Fibroblast of skin of left quadriceps (primary cell): ENCODE measurements at regions not wholly inside any gene's neighbourhood (a gene's known extent, or its start where the extent isn't known, plus 50 kb on each side); places are given as distances from the start of the nearest gene placed in this dataset.

Source experiments
- DNase-seq, 2 experiments: peaks; one replicate each; pipeline ENCODE4 v3.0.0-alpha.2; 2013; ENCODE audit warnings: low read depth in 2 of 2

GRCh38 chr14:95442016-95442632 is 74.3 kb downstream of the SYNE3 start:
- no peak for DNase-seq

GRCh38 chr14:95440951-95441350 is 75.5 kb downstream of the SYNE3 start:
- no peak for DNase-seq

- DNase-seq: no peak
These were observed 76.0 kb downstream of the SYNE3 start for GRCh38 chr14:95440496-95440895.

- DNase-seq: no peak
These were observed 76.6 kb downstream of the SYNE3 start for GRCh38 chr14:95439881-95440280.

GRCh38 chr14:95437715-95438114 is 78.7 kb downstream of the SYNE3 start:
- no peak for DNase-seq

GRCh38 chr14:95436354-95436753 is 80.1 kb downstream of the SYNE3 start:
- no peak for DNase-seq

GRCh38 chr14:95434121-95434520 is 82.3 kb downstream of the SYNE3 start:
- no peak for DNase-seq

- no peak for DNase-seq
These were observed 83.4 kb downstream of the SYNE3 start for GRCh38 chr14:95433094-95433478.

GRCh38 chr14:95432144-95433093 is 84.0 kb downstream of the SYNE3 start:
- no peak for DNase-seq

- no peak for DNase-seq
These were observed 85.0 kb downstream of the SYNE3 start for GRCh38 chr14:95431199-95432143.

- DNase-seq: no peak
These were observed 87.9 kb downstream of the SYNE3 start for GRCh38 chr14:95428557-95428956.

GRCh38 chr14:95426116-95426475 is 90.4 kb downstream of the SYNE3 start:
- no peak for DNase-seq

- no peak for DNase-seq
These were observed 90.9 kb downstream of the SYNE3 start for GRCh38 chr14:95425369-95426115.

GRCh38 chr14:95424529-95424928 is 91.9 kb downstream of the SYNE3 start:
- no peak for DNase-seq

GRCh38 chr14:95421741-95422140 is 94.7 kb downstream of the SYNE3 start:
- DNase-seq: no peak

GRCh38 chr14:95420060-95420459 is 96.4 kb downstream of the SYNE3 start:
- no peak for DNase-seq

GRCh38 chr14:95419569-95419968 is 96.9 kb downstream of the SYNE3 start:
- DNase-seq: no peak

GRCh38 chr14:95418858-95419257 is 97.6 kb downstream of the SYNE3 start:
- DNase-seq: no peak

- DNase-seq: no peak
These were observed 97.8 kb upstream of the CLMN start for GRCh38 chr14:95417492-95417891.

- DNase-seq: no peak
These were observed 96.3 kb upstream of the CLMN start for GRCh38 chr14:95415993-95416392.
